ENCODE measurements at regions not wholly inside any gene's neighbourhood (a gene's known extent, or its start where the extent isn't known, plus 50 kb on each side); places are given as distances from the start of the nearest gene placed in this dataset.
A peak's percentile ranks its signal among the peaks of the same experiment; 100 is the strongest.

GRCh38 chr22:19639610-19640135 lies 74.6 kb upstream of the SEPTIN5 start:
- no peaks in the 10 kb centered on the region for H3K4me1 ChIP-seq (ENCODE audit: insufficient read depth, low read length)
- H3K27ac ChIP-seq (ENCODE audit: low read length), result no peak overlapping the region
- no peaks in the 10 kb centered on the region for H3K36me3 ChIP-seq (ENCODE audit: insufficient read depth, low read depth, low read length)
- no peaks in the 10 kb centered on the region for H3K9me3 ChIP-seq (ENCODE audit: insufficient read depth, low read depth, low read length)
- H3K9ac ChIP-seq (ENCODE audit: low read depth, low read length), result no peak overlapping the region
- H3K27me3 ChIP-seq (ENCODE audit: insufficient read depth, low read length), result peaks cover 16% of the 10 kb centered on the region; the same call in 1 of the 2 replicates
- H3K4me3 ChIP-seq (ENCODE audit: low read length), result no peak overlapping the region

- Histone ChIP-seq H3K4me1 (ENCODE audit: insufficient read depth, low read length) (no peaks in the 10 kb centered on the region), H3K9me3 (ENCODE audit: insufficient read depth, low read depth, low read length) (no peaks in the 10 kb centered on the region)
These were observed 74.0 kb upstream of the SEPTIN5 start for GRCh38 chr22:19640306-19640705.

GRCh38 chr22:19641254-19641982 lies 72.9 kb upstream of the SEPTIN5 start:
- Histone ChIP-seq H3K27ac (ENCODE audit: low read length) (no peak overlapping the region), H3K27me3 (ENCODE audit: insufficient read depth, low read length) (peaks cover 16% of the 10 kb centered on the region; the same call in 1 of the 2 replicates), H3K9me3 (ENCODE audit: insufficient read depth, low read depth, low read length) (no peaks in the 10 kb centered on the region), H3K36me3 (ENCODE audit: insufficient read depth, low read depth, low read length) (no peaks in the 10 kb centered on the region), H3K4me1 (ENCODE audit: insufficient read depth, low read length) (no peaks in the 10 kb centered on the region), H3K9ac (ENCODE audit: low read depth, low read length) (no peak overlapping the region), H3K4me3 (ENCODE audit: low read length) (peak overlapping the region; percentile 54)

More at GRCh38 chr22:19640306-19640705, 74.0 kb upstream of the SEPTIN5 start:
- Histone ChIP-seq H3K36me3 (ENCODE audit: insufficient read depth, low read depth, low read length) (no peaks in the 10 kb centered on the region), H3K4me3 (ENCODE audit: low read length) (no peak overlapping the region), H3K9ac (ENCODE audit: low read depth, low read length) (no peak overlapping the region), H3K27me3 (ENCODE audit: insufficient read depth, low read length) (peaks cover 16% of the 10 kb centered on the region; the same call in 1 of the 2 replicates), H3K27ac (ENCODE audit: low read length) (no peak overlapping the region)

- Histone ChIP-seq H3K36me3 (ENCODE audit: insufficient read depth, low read depth, low read length) (no peaks in the 10 kb centered on the region), H3K27me3 (ENCODE audit: insufficient read depth, low read length) (peaks cover 16% of the 10 kb centered on the region; the same call in 1 of the 2 replicates), H3K9me3 (ENCODE audit: insufficient read depth, low read depth, low read length) (no peaks in the 10 kb centered on the region), H3K9ac (ENCODE audit: low read depth, low read length) (no peak overlapping the region), H3K4me1 (ENCODE audit: insufficient read depth, low read length) (no peaks in the 10 kb centered on the region), H3K27ac (ENCODE audit: low read length) (no peak overlapping the region), H3K4me3 (ENCODE audit: low read length) (peak overlapping the region; percentile 54; the same call in 1 of the 2 replicates)
These were observed 72.3 kb upstream of the SEPTIN5 start for GRCh38 chr22:19641983-19642451.

- Histone ChIP-seq H3K4me1 (ENCODE audit: insufficient read depth, low read length) (no peaks in the 10 kb centered on the region), H3K27me3 (ENCODE audit: insufficient read depth, low read length) (peaks cover 16% of the 10 kb centered on the region; the same call in 1 of the 2 replicates), H3K9ac (ENCODE audit: low read depth, low read length) (no peak overlapping the region), H3K4me3 (ENCODE audit: low read length) (no peak overlapping the region), H3K9me3 (ENCODE audit: insufficient read depth, low read depth, low read length) (peaks cover 9% of the 10 kb centered on the region; the same call in 1 of the 2 replicates), H3K36me3 (ENCODE audit: insufficient read depth, low read depth, low read length) (no peaks in the 10 kb centered on the region), H3K27ac (ENCODE audit: low read length) (no peak overlapping the region)
These were observed 70.6 kb upstream of the SEPTIN5 start for GRCh38 chr22:19643448-19644313.

GRCh38 chr22:19644314-19645223 lies 69.7 kb upstream of the SEPTIN5 start:
- no peaks in the 10 kb centered on the region for H3K36me3 ChIP-seq (ENCODE audit: insufficient read depth, low read depth, low read length)
- H3K9ac ChIP-seq (ENCODE audit: low read depth, low read length), result no peak overlapping the region
- H3K27ac ChIP-seq (ENCODE audit: low read length), result no peak overlapping the region
- peaks cover 16% of the 10 kb centered on the region; the same call in 1 of the 2 replicates for H3K27me3 ChIP-seq (ENCODE audit: insufficient read depth, low read length)
- H3K9me3 ChIP-seq (ENCODE audit: insufficient read depth, low read depth, low read length), result peaks cover 16% of the 10 kb centered on the region; the same call in 1 of the 2 replicates
- H3K4me3 ChIP-seq (ENCODE audit: low read length), result no peak overlapping the region
- H3K4me1 ChIP-seq (ENCODE audit: insufficient read depth, low read length), result no peaks in the 10 kb centered on the region

GRCh38 chr22:19645391-19645790 lies 68.9 kb upstream of the SEPTIN5 start:
- no peaks in the 10 kb centered on the region for H3K4me1 ChIP-seq (ENCODE audit: insufficient read depth, low read length)
- H3K4me3 ChIP-seq (ENCODE audit: low read length), result no peak overlapping the region
- peaks cover 16% of the 10 kb centered on the region; the same call in 1 of the 2 replicates for H3K27me3 ChIP-seq (ENCODE audit: insufficient read depth, low read length)
- peaks cover 16% of the 10 kb centered on the region; the same call in 1 of the 2 replicates for H3K9me3 ChIP-seq (ENCODE audit: insufficient read depth, low read depth, low read length)
- no peak overlapping the region for H3K9ac ChIP-seq (ENCODE audit: low read depth, low read length)
- no peaks in the 10 kb centered on the region for H3K36me3 ChIP-seq (ENCODE audit: insufficient read depth, low read depth, low read length)
- no peak overlapping the region for H3K27ac ChIP-seq (ENCODE audit: low read length)

GRCh38 chr22:19645905-19646304 lies 68.4 kb upstream of the SEPTIN5 start:
- Histone ChIP-seq H3K4me1 (ENCODE audit: insufficient read depth, low read length) (no peaks in the 10 kb centered on the region), H3K9ac (ENCODE audit: low read depth, low read length) (no peak overlapping the region), H3K9me3 (ENCODE audit: insufficient read depth, low read depth, low read length) (peaks cover 16% of the 10 kb centered on the region; the same call in 1 of the 2 replicates), H3K4me3 (ENCODE audit: low read length) (no peak overlapping the region), H3K27ac (ENCODE audit: low read length) (no peak overlapping the region), H3K27me3 (ENCODE audit: insufficient read depth, low read length) (peaks cover 11% of the 10 kb centered on the region; the same call in 1 of the 2 replicates), H3K36me3 (ENCODE audit: insufficient read depth, low read depth, low read length) (no peaks in the 10 kb centered on the region)

- Histone ChIP-seq H3K36me3 (ENCODE audit: insufficient read depth, low read depth, low read length) (no peaks in the 10 kb centered on the region), H3K4me1 (ENCODE audit: insufficient read depth, low read length) (no peaks in the 10 kb centered on the region), H3K9me3 (ENCODE audit: insufficient read depth, low read depth, low read length) (peaks cover 16% of the 10 kb centered on the region; the same call in 1 of the 2 replicates), H3K4me3 (ENCODE audit: low read length) (no peak overlapping the region), H3K9ac (ENCODE audit: low read depth, low read length) (no peak overlapping the region), H3K27ac (ENCODE audit: low read length) (no peak overlapping the region), H3K27me3 (ENCODE audit: insufficient read depth, low read length) (peaks cover 7% of the 10 kb centered on the region; the same call in 1 of the 2 replicates)
These were observed 67.9 kb upstream of the SEPTIN5 start for GRCh38 chr22:19646383-19646782.

- peaks cover 16% of the 10 kb centered on the region; the same call in 1 of the 2 replicates for H3K9me3 ChIP-seq (ENCODE audit: insufficient read depth, low read depth, low read length)
- no peaks in the 10 kb centered on the region for H3K27me3 ChIP-seq (ENCODE audit: insufficient read depth, low read length)
- no peak overlapping the region for H3K9ac ChIP-seq (ENCODE audit: low read depth, low read length)
- H3K27ac ChIP-seq (ENCODE audit: low read length), result no peak overlapping the region
- no peaks in the 10 kb centered on the region; the same call in 1 of the 2 replicates for H3K4me1 ChIP-seq (ENCODE audit: insufficient read depth, low read length)
- no peak overlapping the region for H3K4me3 ChIP-seq (ENCODE audit: low read length)
- H3K36me3 ChIP-seq (ENCODE audit: insufficient read depth, low read depth, low read length), result no peaks in the 10 kb centered on the region
These were observed 65.8 kb upstream of the SEPTIN5 start for GRCh38 chr22:19648419-19648929.

All from iPS-20b (cell line).